ENCODE measurements at regions not wholly inside any gene's neighbourhood (a gene's known extent, or its start where the extent isn't known, plus 50 kb on each side); places are given as distances from the start of the nearest gene placed in this dataset.

DNA sequence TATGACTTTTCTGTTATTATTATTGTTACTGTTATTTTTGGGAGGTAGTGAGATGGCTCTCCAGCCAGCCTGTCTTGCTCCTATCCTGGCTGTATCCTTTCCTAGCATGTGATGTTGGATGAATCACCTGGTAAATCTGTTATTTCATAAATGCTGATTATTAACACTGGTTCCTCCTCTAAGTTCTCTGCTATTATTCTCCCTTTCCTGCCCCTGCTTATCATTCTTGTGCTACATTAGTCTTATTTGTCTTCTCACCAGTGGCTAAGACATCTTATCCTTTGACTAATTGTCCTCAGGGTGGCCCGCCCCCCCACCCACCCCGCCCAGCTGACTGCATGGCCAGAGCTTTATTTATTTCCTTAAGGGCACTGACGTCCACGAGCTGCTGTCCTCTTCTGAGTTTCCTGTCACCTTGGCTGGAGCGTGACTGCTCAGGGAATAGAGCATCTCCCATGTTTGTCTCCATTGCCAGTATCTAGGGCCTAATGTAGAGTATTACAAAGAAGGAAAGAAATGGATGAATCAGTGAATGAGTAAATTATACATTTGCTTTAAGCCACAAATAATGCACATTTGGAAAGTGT is 110.1 kb upstream of the KLF6 start:
- H3K4me1 Mint-ChIP-seq (ENCODE audit: unreplicated experiment), result peaks cover 2% of the 10 kb centered on the region
- no peaks in the 10 kb centered on the region for H3K9me3 Mint-ChIP-seq (ENCODE audit: unreplicated experiment)
- H3K27ac Mint-ChIP-seq (ENCODE audit: unreplicated experiment), result no peak overlapping the region
- no peak for DNase-seq (ENCODE audit: low spot score)
- H3K4me3 Mint-ChIP-seq (ENCODE audit: unreplicated experiment), result no peak overlapping the region
- TF ChIP-seq, protein P1, sequence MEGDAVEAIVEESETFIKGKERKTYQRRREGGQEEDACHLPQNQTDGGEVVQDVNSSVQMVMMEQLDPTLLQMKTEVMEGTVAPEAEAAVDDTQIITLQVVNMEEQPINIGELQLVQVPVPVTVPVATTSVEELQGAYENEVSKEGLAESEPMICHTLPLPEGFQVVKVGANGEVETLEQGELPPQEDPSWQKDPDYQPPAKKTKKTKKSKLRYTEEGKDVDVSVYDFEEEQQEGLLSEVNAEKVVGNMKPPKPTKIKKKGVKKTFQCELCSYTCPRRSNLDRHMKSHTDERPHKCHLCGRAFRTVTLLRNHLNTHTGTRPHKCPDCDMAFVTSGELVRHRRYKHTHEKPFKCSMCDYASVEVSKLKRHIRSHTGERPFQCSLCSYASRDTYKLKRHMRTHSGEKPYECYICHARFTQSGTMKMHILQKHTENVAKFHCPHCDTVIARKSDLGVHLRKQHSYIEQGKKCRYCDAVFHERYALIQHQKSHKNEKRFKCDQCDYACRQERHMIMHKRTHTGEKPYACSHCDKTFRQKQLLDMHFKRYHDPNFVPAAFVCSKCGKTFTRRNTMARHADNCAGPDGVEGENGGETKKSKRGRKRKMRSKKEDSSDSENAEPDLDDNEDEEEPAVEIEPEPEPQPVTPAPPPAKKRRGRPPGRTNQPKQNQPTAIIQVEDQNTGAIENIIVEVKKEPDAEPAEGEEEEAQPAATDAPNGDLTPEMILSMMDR (IDR thresholded peaks at IDR 0.05; ENCODE audit: unreplicated experiment), result no peak
- no peaks in the 10 kb centered on the region for H3K36me3 Mint-ChIP-seq (ENCODE audit: low read depth, unreplicated experiment)
- H3K27me3 Mint-ChIP-seq (ENCODE audit: unreplicated experiment), result peaks cover 1% of the 10 kb centered on the region

DNA sequence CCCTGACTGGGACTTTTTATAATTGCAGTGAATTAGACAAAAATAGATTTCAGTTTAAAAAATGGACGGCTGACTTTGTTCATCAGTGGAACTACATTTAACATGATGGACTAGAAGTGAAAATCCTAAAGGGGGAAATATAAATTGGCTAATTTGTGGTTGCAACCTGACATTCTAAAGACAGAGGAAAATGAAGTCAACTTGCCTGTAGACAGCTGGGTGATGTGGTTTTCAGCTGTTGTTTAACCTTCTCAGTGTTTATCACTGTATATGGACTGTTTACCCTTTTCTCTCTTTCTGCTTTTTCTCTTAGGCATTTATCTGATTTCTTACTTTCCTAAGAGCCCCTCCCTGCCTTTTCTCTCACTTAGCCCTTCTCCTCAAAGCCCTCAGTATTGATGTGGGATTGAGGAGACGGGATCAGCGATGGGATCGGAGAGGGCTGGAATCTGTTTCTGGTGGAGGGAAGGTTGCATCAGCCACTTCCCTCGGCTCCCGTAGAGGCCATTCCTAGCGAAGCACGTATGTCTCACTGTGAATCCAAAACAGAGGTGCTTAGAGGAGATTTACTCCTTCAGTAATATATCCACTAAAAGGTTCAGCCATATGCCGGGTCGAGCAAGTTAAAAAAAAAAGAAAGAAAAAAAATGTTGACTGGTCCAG is 109.0 kb upstream of the KLF6 start:
- TF ChIP-seq, protein P1 (IDR thresholded peaks at IDR 0.05; ENCODE audit: unreplicated experiment), result no peak
- Mint-ChIP-seq H3K4me3 (ENCODE audit: unreplicated experiment) (no peak overlapping the region), H3K4me1 (ENCODE audit: unreplicated experiment) (peaks cover 2% of the 10 kb centered on the region), H3K27ac (ENCODE audit: unreplicated experiment) (no peak overlapping the region), H3K27me3 (ENCODE audit: unreplicated experiment) (peaks cover 1% of the 10 kb centered on the region), H3K9me3 (ENCODE audit: unreplicated experiment) (no peaks in the 10 kb centered on the region), H3K36me3 (ENCODE audit: low read depth, unreplicated experiment) (no peaks in the 10 kb centered on the region)
- no peak for DNase-seq (ENCODE audit: low spot score)

DNA sequence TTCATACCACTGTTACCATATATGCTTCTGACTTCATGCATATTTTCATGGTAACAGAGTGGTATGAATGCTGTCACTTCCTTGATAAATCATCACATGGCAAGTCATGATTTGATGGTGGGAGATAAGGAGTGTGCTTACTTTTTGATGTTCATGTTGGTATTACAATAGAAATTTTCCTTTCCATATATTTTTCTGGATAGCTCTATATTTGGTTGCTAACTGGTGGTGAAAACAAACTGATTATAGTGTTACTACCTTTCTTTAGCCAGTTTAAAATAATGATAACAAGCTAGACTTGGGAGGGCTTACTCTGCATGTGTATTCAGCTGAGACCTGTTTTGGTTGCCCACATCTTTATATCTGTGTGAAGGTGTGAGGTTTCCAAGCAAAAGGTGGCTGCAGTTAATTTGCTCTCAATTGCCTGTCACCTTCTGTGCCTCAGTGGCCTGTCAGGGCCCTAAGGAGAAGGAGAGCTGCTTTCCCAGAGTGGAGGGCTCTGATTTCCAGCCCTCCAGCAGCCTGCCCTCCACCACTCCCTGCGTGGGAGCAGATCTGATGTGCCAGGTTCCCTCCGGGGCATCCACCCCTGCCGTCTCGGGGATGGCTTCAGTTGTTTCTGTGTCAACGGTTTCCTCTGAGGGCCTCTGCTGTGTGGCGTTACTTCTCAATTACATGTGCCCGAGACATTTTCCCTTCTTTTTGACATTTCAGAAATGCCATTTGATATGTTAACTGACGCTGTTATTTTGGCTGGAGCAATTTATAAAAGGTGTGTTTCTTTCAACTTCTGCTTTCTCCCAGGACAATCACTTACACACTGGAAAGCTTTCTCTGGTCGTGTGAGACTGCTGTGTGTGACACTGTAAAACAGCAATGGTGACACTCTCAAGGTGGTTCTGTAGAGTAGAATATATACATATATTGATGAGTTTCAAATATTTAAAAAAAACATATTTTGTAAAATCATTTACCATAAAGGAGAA is 107.7 kb upstream of the KLF6 start:
- Mint-ChIP-seq H3K4me3 (ENCODE audit: unreplicated experiment) (no peak overlapping the region), H3K27me3 (ENCODE audit: unreplicated experiment) (peaks cover 1% of the 10 kb centered on the region), H3K4me1 (ENCODE audit: unreplicated experiment) (peaks cover 8% of the 10 kb centered on the region), H3K36me3 (ENCODE audit: low read depth, unreplicated experiment) (no peaks in the 10 kb centered on the region), H3K9me3 (ENCODE audit: unreplicated experiment) (no peaks in the 10 kb centered on the region), H3K27ac (ENCODE audit: unreplicated experiment) (no peak overlapping the region)
- TF ChIP-seq, protein P1 (IDR thresholded peaks at IDR 0.05; ENCODE audit: unreplicated experiment), result no peak
- no peak for DNase-seq (ENCODE audit: low spot score)

DNA sequence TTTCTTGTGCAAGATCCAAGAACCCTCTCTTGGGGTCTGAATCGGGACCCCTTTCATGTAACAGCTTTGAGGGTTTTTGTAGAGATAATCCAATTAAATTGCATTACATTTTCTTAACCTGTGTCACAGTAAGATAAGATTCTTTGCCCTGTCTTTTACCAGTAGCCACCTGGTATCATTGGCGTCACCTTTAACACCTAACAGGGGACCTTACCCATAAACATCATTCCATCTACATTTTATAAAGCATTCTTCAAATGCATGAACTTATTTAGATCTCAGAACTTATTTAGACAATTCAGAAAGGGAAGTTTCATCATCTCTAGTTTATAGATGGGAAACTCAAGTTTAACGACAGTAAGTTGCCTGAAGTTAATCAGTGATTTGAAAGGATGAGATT is 106.4 kb upstream of the KLF6 start:
- no peaks in the 10 kb centered on the region for H3K36me3 Mint-ChIP-seq (ENCODE audit: low read depth, unreplicated experiment)
- peaks cover 1% of the 10 kb centered on the region for H3K27me3 Mint-ChIP-seq (ENCODE audit: unreplicated experiment)
- DNase-seq (ENCODE audit: low spot score), result no peak
- TF ChIP-seq, protein P1 (IDR thresholded peaks at IDR 0.05; ENCODE audit: unreplicated experiment), result no peak
- H3K9me3 Mint-ChIP-seq (ENCODE audit: unreplicated experiment), result no peaks in the 10 kb centered on the region
- no peak overlapping the region for H3K27ac Mint-ChIP-seq (ENCODE audit: unreplicated experiment)
- no peak overlapping the region for H3K4me3 Mint-ChIP-seq (ENCODE audit: unreplicated experiment)
- peaks cover 15% of the 10 kb centered on the region for H3K4me1 Mint-ChIP-seq (ENCODE audit: unreplicated experiment)

All from endothelial cell (in vitro differentiated cells).